WTC11 (cell line): ENCODE measurements at regions not wholly inside any gene's neighbourhood (a gene's known extent, or its start where the extent isn't known, plus 50 kb on each side); places are given as distances from the start of the nearest gene placed in this dataset.

Source experiments
- FOXK1 ChIP-seq: sonication (generic); formaldehyde crosslinking; IDR thresholded peaks from 2 replicates; pipeline ENCODE4 v1.8.0; 2022; ENCODE audit warnings: mild to moderate bottlenecking, moderate library complexity, missing genetic modification reagents
- JUN ChIP-seq: sonication (generic); formaldehyde crosslinking; IDR thresholded peaks from 2 replicates; pipeline ENCODE4 v1.8.0; 2023; ENCODE audit warnings: mild to moderate bottlenecking, missing genetic modification reagents
- NFE2L1 ChIP-seq: sonication (generic); formaldehyde crosslinking; IDR thresholded peaks from 2 replicates; pipeline ENCODE4 v1.8.1; 2023; ENCODE audit warnings: missing genetic modification reagents
- NFYB ChIP-seq: sonication (generic); formaldehyde crosslinking; conservative IDR thresholded peaks from 2 replicates; pipeline ENCODE4 v1.8.0; 2022; ENCODE audit warnings: low read depth, missing genetic modification reagents
- NR1H2 ChIP-seq: sonication (generic); formaldehyde crosslinking; IDR thresholded peaks from 2 replicates; pipeline ENCODE4 v1.9.0; 2021; ENCODE audit warnings: mild to moderate bottlenecking, moderate library complexity, missing genetic modification reagents
- NR2C2 ChIP-seq: sonication (generic); formaldehyde crosslinking; IDR thresholded peaks from 2 replicates; pipeline ENCODE4 v1.8.0; 2022; ENCODE audit warnings: mild to moderate bottlenecking, missing genetic modification reagents
- SMAD3 ChIP-seq: sonication (generic); formaldehyde crosslinking; IDR thresholded peaks from 2 replicates; pipeline ENCODE4 v1.8.0; 2022; ENCODE audit warnings: missing genetic modification reagents, mild to moderate bottlenecking, borderline replicate concordance
- TCF7 ChIP-seq: sonication (generic); formaldehyde crosslinking; IDR thresholded peaks from 2 replicates; pipeline ENCODE4 v1.8.0; 2022; ENCODE audit warnings: mild to moderate bottlenecking, low read depth, missing genetic modification reagents, moderate library complexity
- ZNF121 ChIP-seq: sonication (generic); formaldehyde crosslinking; IDR thresholded peaks from 2 replicates; pipeline ENCODE4 v1.8.0; 2023; ENCODE audit warnings: missing genetic modification reagents
- TF ChIP-seq, protein P1 (sequence below): fragments of 200-600 bp; IDR thresholded peaks from 2 replicates; pipeline ENCODE4 v1.8.0; 2022; ENCODE audit warnings: antibody characterized with exemption
- TF ChIP-seq, protein P2 (sequence below): sonication (generic); formaldehyde crosslinking; IDR thresholded peaks from 2 replicates; pipeline ENCODE4 v1.8.0; 2022; ENCODE audit warnings: mild to moderate bottlenecking, missing genetic modification reagents
- TF ChIP-seq, protein P3 (sequence below): sonication (generic); formaldehyde crosslinking; IDR thresholded peaks from 2 replicates; pipeline ENCODE4 v1.8.0; 2022; ENCODE audit warnings: mild to moderate bottlenecking, missing genetic modification reagents
- TF ChIP-seq, protein P4 (sequence below): sonication (generic); formaldehyde crosslinking; IDR thresholded peaks from 2 replicates; pipeline ENCODE4 v1.8.0; 2022; ENCODE audit warnings: mild to moderate bottlenecking, missing genetic modification reagents
- TF ChIP-seq, protein P5 (sequence below): sonication (generic); formaldehyde crosslinking; IDR thresholded peaks from 2 replicates; pipeline ENCODE4 v1.8.1; 2023; ENCODE audit warnings: mild to moderate bottlenecking, missing genetic modification reagents, moderate library complexity

DNA sequence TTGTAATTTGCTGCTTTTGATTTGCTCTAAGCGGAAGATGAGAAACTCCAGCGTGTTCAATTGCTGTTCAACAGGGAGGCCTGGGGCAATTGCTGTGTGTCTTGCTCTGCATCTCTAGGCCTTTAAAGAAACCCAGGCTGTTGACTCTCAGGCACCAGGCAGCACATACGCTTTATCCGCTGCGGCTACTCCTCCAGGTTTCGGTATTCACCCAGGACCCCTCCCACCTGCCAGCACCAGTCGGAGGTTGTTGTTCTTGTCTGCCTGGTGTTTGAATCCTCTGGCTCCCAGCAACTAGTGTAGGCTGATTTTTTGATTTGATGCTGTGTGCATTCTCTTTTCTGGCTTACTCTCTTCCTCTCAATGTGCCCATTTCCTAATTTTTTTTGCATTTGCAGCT is 383.1 kb downstream of the TSN start:
- TF ChIP-seq NR1H2 (CRISPR knock-in tag) (no peak), NFYB (CRISPR knock-in tag) (no peak), NR2C2 (no peak), TCF7 (CRISPR knock-in tag) (no peak), FOXK1 (CRISPR knock-in tag) (no peak), NFE2L1 (CRISPR knock-in tag) (no peak), SMAD3 (CRISPR knock-in tag) (no peak), JUN (CRISPR knock-in tag) (no peak), ZNF121 (CRISPR knock-in tag) (no peak)
- TF ChIP-seq, protein P1, sequence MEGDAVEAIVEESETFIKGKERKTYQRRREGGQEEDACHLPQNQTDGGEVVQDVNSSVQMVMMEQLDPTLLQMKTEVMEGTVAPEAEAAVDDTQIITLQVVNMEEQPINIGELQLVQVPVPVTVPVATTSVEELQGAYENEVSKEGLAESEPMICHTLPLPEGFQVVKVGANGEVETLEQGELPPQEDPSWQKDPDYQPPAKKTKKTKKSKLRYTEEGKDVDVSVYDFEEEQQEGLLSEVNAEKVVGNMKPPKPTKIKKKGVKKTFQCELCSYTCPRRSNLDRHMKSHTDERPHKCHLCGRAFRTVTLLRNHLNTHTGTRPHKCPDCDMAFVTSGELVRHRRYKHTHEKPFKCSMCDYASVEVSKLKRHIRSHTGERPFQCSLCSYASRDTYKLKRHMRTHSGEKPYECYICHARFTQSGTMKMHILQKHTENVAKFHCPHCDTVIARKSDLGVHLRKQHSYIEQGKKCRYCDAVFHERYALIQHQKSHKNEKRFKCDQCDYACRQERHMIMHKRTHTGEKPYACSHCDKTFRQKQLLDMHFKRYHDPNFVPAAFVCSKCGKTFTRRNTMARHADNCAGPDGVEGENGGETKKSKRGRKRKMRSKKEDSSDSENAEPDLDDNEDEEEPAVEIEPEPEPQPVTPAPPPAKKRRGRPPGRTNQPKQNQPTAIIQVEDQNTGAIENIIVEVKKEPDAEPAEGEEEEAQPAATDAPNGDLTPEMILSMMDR, result no peak
- TF ChIP-seq, protein P2, sequence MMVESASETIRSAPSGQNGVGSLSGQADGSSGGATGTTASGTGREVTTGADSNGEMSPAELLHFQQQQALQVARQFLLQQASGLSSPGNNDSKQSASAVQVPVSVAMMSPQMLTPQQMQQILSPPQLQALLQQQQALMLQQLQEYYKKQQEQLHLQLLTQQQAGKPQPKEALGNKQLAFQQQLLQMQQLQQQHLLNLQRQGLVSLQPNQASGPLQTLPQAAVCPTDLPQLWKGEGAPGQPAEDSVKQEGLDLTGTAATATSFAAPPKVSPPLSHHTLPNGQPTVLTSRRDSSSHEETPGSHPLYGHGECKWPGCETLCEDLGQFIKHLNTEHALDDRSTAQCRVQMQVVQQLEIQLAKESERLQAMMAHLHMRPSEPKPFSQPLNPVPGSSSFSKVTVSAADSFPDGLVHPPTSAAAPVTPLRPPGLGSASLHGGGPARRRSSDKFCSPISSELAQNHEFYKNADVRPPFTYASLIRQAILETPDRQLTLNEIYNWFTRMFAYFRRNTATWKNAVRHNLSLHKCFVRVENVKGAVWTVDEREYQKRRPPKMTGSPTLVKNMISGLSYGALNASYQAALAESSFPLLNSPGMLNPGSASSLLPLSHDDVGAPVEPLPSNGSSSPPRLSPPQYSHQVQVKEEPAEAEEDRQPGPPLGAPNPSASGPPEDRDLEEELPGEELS (CRISPR knock-in tag), result no peak
- TF ChIP-seq, protein P3, sequence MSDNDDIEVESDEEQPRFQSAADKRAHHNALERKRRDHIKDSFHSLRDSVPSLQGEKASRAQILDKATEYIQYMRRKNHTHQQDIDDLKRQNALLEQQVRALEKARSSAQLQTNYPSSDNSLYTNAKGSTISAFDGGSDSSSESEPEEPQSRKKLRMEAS, result no peak
- TF ChIP-seq, protein P4, sequence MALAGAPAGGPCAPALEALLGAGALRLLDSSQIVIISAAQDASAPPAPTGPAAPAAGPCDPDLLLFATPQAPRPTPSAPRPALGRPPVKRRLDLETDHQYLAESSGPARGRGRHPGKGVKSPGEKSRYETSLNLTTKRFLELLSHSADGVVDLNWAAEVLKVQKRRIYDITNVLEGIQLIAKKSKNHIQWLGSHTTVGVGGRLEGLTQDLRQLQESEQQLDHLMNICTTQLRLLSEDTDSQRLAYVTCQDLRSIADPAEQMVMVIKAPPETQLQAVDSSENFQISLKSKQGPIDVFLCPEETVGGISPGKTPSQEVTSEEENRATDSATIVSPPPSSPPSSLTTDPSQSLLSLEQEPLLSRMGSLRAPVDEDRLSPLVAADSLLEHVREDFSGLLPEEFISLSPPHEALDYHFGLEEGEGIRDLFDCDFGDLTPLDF, result no peak
- TF ChIP-seq, protein P5, sequence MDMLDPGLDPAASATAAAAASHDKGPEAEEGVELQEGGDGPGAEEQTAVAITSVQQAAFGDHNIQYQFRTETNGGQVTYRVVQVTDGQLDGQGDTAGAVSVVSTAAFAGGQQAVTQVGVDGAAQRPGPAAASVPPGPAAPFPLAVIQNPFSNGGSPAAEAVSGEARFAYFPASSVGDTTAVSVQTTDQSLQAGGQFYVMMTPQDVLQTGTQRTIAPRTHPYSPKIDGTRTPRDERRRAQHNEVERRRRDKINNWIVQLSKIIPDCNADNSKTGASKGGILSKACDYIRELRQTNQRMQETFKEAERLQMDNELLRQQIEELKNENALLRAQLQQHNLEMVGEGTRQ (CRISPR knock-in tag), result no peak
